ENCODE measurements at regions not wholly inside any gene's neighbourhood (a gene's known extent, or its start where the extent isn't known, plus 50 kb on each side); places are given as distances from the start of the nearest gene placed in this dataset.
"Not testable (repeated sequence)": the region's sequence is repeated elsewhere in the genome, so short reads cannot be mapped to it uniquely, and the experiment has no call there.

DNA sequence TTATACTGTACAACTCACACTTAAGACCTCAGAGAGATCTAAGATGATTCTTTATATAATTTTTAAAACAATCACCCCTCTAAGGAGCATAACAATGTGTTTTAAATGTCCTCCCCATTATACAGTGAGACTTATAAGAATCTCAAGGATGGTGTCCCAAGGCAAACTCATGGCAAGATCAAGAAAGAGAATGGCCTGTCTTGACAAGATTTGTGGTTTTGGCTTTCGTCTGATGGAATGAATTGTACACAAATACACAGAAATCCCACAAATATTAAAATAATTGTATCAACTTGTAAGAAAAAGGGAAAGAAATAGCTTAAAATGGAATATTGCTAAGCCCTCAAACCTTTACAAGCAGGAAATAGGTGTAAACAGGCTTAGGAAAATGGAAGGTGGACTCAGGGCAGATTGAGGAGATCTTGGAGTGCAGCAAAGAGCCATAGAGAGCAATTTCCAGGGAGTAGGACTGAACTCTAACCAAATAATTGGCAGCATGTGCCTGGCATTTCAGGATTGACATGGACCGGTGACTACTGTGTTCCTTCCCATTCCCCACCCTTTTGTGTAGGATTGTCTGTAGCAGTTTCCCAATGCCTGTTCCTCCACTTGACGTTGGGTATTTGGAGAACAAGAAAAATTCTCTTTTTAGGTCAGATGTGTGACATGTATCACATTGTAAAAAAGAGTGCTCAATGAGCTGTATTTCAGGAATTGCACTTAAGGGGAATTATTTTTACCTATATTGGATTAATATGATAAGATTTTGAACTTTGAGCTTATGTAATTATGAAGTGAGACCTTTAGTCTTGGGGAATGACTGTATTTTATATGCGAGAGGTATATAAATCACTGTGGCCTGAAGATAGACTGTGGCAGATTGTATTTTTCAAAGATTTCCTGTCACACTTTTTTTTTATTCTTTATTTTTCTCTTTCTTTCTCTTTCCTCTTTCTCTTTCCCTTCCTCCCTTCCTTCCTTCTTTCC, 317.8 kb upstream of the SLITRK3 start:
- Mint-ChIP-seq H3K4me3 (no peak overlapping the region), H3K27me3 (no peaks in the 10 kb centered on the region), H3K9me3 (peaks cover 9% of the 10 kb centered on the region), H3K4me1 (no peaks in the 10 kb centered on the region), H3K27ac (no peak overlapping the region), H3K36me3 (no peaks in the 10 kb centered on the region)
- no peak for ATAC-seq

DNA sequence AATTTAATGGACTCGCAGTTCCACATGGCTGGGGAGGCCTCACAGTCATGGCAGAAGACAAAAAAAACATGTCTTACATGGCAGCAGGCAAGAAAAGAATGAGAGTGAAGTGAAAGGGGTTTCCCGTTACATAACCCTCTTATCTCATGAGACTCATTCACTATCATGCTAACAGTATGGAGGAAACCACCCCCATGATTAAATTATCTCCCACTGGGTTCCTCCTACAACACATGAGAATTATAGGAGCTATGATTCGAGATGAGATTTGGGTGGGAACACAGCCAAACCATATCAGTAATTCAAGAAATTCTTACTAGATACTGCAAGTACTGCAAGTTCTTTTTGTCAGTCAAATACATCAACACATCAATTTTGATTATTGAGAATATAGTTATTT, 311.4 kb upstream of the SLITRK3 start:
- Mint-ChIP-seq H3K27ac (no peak overlapping the region), H3K27me3 (no peaks in the 10 kb centered on the region), H3K36me3 (no peaks in the 10 kb centered on the region), H3K9me3 (peaks cover 14% of the 10 kb centered on the region), H3K4me1 (no peaks in the 10 kb centered on the region), H3K4me3 (no peak overlapping the region)
- no peak for ATAC-seq

DNA sequence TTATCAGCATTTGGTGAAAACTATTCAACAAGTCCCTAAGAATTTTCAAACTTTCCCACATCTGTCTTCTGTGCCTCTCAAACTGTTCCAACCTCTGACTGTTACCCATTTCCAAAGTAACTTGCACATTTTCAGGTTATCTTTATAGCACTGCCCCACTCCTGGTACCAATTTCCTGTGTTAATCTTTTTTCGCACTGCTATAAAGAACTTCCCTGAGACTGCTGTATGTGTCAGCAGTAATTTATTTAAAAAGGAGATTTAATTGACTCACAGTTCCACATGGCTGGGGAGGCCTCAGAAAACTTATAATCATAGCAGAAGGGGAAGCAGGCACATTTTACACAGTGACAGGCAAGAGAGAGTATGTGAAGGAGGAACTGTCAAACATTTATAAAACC, 310.9 kb upstream of the SLITRK3 start:
- no peak overlapping the region for H3K4me3 Mint-ChIP-seq
- peaks cover 9% of the 10 kb centered on the region for H3K9me3 Mint-ChIP-seq
- ATAC-seq = no peak
- no peak overlapping the region for H3K27ac Mint-ChIP-seq
- H3K27me3 Mint-ChIP-seq = no peaks in the 10 kb centered on the region
- no peaks in the 10 kb centered on the region for H3K36me3 Mint-ChIP-seq
- no peaks in the 10 kb centered on the region for H3K4me1 Mint-ChIP-seq

DNA sequence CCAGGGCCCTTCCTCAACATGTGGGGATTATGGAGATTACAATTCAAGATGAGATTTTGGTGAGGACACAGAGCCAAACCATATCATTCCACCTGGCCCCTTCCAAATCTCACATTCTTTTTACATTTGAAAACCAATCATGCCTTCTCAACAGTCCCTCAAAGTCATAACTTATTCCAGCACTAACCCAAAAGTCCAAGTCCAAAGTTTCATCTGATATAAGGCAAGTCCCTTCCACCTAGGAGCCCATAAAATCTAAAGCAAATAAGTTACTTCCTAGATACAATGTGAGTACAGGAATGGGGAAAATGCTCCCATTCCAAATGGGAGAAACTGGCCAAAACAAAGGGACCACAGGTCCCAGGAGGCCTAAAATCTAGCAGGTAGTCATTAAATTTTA, 309.5 kb upstream of the SLITRK3 start:
- Mint-ChIP-seq H3K9me3 (peaks cover 9% of the 10 kb centered on the region), H3K4me3 (no peak overlapping the region), H3K27me3 (no peaks in the 10 kb centered on the region), H3K27ac (no peak overlapping the region), H3K36me3 (no peaks in the 10 kb centered on the region), H3K4me1 (no peaks in the 10 kb centered on the region)
- ATAC-seq = no peak

DNA sequence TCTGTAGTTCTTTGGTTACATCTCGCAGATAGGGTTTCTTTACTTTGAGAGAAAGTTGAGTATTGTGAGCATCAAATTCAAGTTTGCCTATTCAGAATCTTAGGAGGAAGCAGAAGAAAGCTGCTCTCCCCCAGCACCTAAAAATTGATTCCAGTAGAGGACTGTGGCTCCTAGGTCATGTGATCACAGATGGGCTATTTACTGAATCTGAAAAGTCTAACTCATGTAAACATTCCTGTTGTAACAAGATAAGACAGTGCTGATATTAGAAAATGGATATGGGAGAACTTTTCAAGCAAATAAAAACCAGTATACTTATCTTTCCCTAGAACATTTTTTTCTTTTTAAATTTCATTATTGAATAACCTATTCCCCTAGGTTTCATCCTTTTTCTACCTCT, 308.4 kb upstream of the SLITRK3 start:
- no peaks in the 10 kb centered on the region for H3K36me3 Mint-ChIP-seq
- no peak overlapping the region for H3K27ac Mint-ChIP-seq
- ATAC-seq = no peak

DNA sequence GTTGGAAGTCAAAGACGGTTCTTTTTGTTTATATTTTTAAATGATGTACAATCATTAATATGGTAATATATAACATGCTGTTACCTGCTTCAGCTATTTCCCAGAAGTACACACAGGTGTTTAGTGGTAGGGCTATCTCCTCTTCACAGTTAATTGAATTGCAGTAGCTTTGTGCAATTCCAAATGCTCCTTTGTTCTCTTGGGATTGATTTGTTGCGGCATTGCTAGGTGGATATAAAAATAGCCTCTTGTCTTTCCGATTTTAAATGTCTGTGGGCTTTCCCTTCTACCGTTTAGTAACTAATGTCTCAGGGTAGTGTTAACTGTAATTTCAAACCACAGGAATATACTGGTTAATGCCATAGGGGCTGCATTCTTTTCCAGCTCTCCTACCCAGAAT, 307.6 kb upstream of the SLITRK3 start:
- no peak overlapping the region for H3K27ac Mint-ChIP-seq
- H3K36me3 Mint-ChIP-seq = no peaks in the 10 kb centered on the region
- H3K4me3 Mint-ChIP-seq = no peak overlapping the region
- no peaks in the 10 kb centered on the region for H3K4me1 Mint-ChIP-seq
- peaks cover 9% of the 10 kb centered on the region for H3K9me3 Mint-ChIP-seq
- H3K27me3 Mint-ChIP-seq = no peaks in the 10 kb centered on the region
- no peak for ATAC-seq

More for the DNA sequence above, 308.4 kb upstream of the SLITRK3 start:
- H3K4me3 Mint-ChIP-seq = no peak overlapping the region
- no peaks in the 10 kb centered on the region for H3K4me1 Mint-ChIP-seq
- peaks cover 9% of the 10 kb centered on the region for H3K9me3 Mint-ChIP-seq
- H3K27me3 Mint-ChIP-seq = no peaks in the 10 kb centered on the region

DNA sequence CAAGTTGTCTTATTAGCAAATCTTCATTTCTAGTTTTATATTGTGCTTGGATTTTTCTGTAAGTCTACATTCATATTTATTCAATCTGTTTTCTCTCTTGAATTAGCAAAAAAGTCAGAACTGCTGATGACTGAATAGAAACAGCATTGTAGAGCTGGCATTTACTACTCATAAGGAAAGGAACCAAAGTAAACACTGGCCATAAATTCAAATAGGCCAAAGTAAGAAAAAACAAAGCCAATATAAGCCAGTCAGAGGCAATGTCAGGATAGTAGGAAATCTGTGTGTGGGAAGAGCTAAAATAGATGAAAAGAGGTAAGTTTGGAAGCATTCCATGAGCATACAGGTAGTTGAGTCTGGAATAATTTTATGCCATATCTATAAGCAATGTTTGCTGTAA, 307.2 kb upstream of the SLITRK3 start:
- no peak for ATAC-seq
- Mint-ChIP-seq H3K27ac (no peak overlapping the region), H3K9me3 (peaks cover 9% of the 10 kb centered on the region), H3K4me3 (no peak overlapping the region), H3K36me3 (no peaks in the 10 kb centered on the region), H3K27me3 (no peaks in the 10 kb centered on the region), H3K4me1 (no peaks in the 10 kb centered on the region)

DNA sequence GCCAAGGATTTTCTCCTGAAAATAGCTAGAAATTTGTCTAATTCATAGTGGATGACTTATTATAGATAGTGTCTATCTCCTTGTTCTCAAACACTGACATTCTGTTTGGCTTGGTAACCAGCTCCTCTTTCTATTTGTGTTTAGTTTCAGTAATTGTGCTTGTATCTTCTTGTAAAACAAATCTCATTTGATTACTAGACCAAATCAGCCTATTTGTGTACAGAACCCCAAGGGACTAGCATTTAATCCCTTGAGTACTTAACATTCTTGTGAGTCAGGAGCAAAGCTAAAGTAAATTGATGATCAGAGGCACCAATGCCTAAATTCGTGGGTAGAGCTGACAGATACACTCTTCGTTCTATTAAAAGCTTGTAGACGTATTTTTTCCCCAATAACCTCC, 306.5 kb upstream of the SLITRK3 start:
- Mint-ChIP-seq H3K9me3 (peaks cover 11% of the 10 kb centered on the region), H3K4me1 (no peaks in the 10 kb centered on the region), H3K27ac (no peak overlapping the region), H3K36me3 (no peaks in the 10 kb centered on the region), H3K27me3 (no peaks in the 10 kb centered on the region), H3K4me3 (no peak overlapping the region)
- ATAC-seq = no peak

DNA sequence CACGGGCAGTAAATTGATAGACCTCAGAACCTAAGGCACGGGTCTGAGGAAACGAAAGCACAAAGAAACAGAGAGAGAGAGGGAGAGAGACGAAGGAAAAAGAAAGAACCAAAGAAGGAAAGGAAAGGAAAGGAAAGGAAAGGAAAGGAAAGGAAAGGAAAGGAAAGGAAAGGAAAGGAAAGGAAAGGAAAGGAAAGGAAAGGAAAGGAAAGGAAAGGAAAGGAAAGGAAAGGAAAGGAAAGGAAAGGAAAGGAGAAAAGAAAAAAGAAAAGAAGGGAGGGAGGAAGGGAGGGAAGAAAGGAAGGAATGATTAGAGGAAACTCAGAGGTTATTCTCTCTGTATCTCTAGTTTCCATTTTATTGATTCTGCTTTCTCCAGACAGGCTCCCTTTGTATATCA, 302.6 kb upstream of the SLITRK3 start:
- H3K9me3 Mint-ChIP-seq, H3K4me1 Mint-ChIP-seq, H3K36me3 Mint-ChIP-seq, H3K4me3 Mint-ChIP-seq, ATAC-seq, H3K27ac Mint-ChIP-seq, H3K27me3 Mint-ChIP-seq: not testable (repeated sequence)

DNA sequence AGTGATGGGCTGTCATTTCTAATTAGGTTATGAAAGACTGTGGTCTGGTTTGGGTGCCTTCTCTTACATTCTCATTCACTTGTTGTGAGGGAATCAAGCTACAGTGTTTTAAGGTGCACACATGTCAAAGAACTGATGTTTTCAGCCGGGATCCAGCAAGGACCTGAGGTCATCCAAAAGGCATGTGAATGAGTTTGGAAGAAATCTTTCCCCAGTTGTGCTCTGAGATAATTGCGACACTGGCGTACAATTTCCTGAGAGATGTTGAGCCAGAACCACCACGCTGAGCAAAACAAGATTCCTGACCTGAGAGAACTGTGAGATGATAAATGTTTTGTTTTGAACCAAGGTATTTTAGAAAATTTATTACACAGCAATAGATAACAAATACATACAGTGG, 295.3 kb upstream of the SLITRK3 start:
- ATAC-seq = no peak
- H3K36me3 Mint-ChIP-seq = no peaks in the 10 kb centered on the region
- H3K27me3 Mint-ChIP-seq = no peaks in the 10 kb centered on the region
- H3K4me3 Mint-ChIP-seq = no peak overlapping the region
- H3K9me3 Mint-ChIP-seq = peaks cover 6% of the 10 kb centered on the region
- H3K4me1 Mint-ChIP-seq = no peaks in the 10 kb centered on the region
- H3K27ac Mint-ChIP-seq = no peak overlapping the region

DNA sequence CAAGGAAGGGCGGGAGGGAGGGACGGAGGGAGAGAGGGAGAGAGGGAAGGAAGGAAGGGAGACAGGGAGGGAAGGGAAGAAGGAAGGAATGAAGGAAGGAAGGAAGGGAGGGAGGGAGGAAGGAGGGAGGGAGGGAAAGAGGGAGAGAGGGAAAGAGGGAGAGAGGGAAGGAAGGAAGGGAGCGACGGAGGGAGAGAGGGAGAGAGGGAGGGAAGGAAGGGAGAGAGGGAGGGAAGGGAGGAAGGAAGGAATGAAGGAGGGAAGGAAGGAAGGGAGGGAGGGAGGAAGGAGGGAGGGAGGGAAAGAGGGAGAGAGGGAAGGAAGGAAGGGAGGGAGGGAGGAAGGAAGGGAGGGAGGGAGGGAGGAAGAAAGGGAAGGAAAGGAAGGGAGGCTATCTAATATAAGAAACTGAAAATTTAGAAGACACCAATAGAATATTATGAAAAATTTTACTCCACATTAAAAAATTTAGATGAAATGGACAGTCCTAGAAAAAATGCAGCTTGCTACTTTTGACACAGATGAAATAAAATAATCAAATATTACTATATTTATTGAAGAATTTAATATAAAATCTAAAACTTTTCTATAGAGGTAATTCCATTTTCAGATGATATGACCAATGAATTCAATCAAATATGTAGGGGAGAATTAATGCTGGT, 280.3 kb upstream of the SLITRK3 start:
- H3K36me3 Mint-ChIP-seq = no peaks in the 10 kb centered on the region
- ATAC-seq = no peak
- H3K4me1 Mint-ChIP-seq = no peaks in the 10 kb centered on the region
- H3K27ac Mint-ChIP-seq = no peak overlapping the region
- H3K27me3 Mint-ChIP-seq = no peaks in the 10 kb centered on the region
- H3K9me3 Mint-ChIP-seq = peaks cover 3% of the 10 kb centered on the region
- no peak overlapping the region for H3K4me3 Mint-ChIP-seq

DNA sequence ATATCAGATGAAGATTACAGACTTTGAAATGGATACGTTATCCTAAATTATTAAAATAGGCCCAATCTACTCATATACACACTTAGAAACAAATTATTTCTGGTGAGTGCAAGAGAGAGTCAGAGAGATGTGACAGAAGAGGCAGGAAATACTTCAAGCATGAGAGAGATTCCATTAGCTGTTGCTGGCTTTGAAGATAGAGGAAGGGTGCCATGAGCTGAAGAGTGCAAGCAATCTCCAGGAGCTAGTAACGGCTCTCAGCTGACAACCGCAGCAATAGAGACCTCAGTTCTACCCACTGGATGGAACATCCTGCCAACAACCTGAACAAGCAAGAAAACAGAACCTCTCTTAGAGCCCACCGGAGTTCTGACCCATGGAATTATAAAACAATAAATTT, 270.7 kb upstream of the SLITRK3 start:
- H3K27me3 Mint-ChIP-seq = no peaks in the 10 kb centered on the region
- ATAC-seq = no peak
- H3K4me3 Mint-ChIP-seq = no peak overlapping the region
- no peaks in the 10 kb centered on the region for H3K36me3 Mint-ChIP-seq
- H3K27ac Mint-ChIP-seq = no peak overlapping the region
- H3K4me1 Mint-ChIP-seq = no peaks in the 10 kb centered on the region
- peaks cover 5% of the 10 kb centered on the region for H3K9me3 Mint-ChIP-seq

DNA sequence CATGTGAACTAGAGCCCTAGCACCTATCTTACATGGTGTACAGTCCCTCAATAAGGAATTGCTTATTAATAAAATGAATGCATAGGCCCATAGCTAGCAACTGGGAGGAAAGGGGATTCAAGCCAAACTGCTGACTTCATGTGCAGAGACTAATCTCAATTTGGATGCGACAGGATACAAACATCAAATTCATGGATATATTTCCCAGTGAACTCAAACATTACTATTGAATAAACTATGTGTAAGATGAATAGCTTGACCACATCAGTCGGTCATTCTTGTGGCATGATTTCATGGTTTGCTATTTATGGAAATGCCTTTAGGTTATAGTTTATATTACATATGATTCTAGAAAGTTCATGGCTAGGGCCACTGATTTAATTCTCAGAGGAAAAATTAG, 268.6 kb upstream of the SLITRK3 start:
- H3K4me3 Mint-ChIP-seq = no peak overlapping the region
- no peaks in the 10 kb centered on the region for H3K4me1 Mint-ChIP-seq
- no peaks in the 10 kb centered on the region for H3K9me3 Mint-ChIP-seq
- H3K27me3 Mint-ChIP-seq = no peaks in the 10 kb centered on the region
- H3K27ac Mint-ChIP-seq = no peak overlapping the region
- no peaks in the 10 kb centered on the region for H3K36me3 Mint-ChIP-seq
- ATAC-seq = no peak

DNA sequence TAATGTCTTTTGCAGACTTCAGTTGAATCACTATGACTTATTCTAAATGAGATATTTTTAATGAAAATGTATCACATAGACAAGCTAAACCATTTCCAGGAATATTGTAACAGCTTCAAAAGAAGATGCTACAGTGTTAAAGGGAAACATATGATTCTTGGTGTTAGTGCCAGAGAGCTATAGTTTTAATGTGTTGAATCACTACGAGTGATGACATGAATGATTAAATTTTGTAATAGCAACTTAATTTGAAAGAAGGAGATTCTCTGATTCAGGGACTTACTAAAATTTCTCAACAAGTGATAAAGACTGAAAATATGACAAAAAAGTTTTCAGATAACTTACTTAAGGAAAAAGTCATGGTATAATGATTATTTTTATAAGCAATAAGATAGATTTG, 267.3 kb upstream of the SLITRK3 start:
- Mint-ChIP-seq H3K9me3 (peaks cover 3% of the 10 kb centered on the region), H3K4me3 (no peak overlapping the region), H3K4me1 (no peaks in the 10 kb centered on the region), H3K36me3 (no peaks in the 10 kb centered on the region), H3K27ac (no peak overlapping the region), H3K27me3 (no peaks in the 10 kb centered on the region)
- ATAC-seq = no peak

DNA sequence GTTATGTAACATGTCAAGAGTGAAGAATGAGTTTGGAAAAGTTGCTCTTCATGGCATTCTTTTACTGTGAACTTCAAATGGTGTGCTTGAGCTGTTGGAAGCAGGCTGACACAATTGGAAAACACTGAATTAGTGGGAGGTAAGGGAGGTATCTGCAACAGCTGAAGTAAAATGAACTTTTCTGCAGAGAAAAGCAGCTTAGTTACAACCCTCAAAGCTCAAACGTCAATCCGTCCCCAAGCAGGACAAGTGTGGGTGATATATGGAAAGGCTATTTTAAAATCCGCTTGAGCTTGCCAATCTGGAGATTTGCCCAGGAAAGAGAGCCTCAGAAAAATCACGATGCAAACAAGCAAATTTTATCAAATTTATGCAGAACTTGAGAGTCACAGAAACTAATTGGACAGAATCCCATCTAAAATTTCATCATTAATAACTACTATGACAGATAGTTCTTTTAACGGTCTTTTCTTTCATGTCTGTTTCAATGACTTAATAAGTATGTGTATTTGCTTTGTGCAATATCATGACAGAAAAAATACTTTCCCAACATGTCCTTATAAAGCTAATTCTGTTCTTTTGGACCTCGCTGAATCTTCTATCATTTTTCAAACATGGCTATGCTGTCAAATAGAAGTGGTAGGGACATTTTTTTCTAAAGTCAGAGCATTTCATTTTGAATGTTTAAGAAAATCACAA, 266.6 kb upstream of the SLITRK3 start:
- Mint-ChIP-seq H3K4me1 (no peaks in the 10 kb centered on the region), H3K27ac (no peak overlapping the region), H3K27me3 (no peaks in the 10 kb centered on the region), H3K9me3 (peaks cover 3% of the 10 kb centered on the region), H3K36me3 (no peaks in the 10 kb centered on the region), H3K4me3 (no peak overlapping the region)
- ATAC-seq = no peak
